ENCODE measurements at regions not wholly inside any gene's neighbourhood (a gene's known extent, or its start where the extent isn't known, plus 50 kb on each side); places are given as distances from the start of the nearest gene placed in this dataset.

- no peaks in the 10 kb centered on the region for H3K36me3 Mint-ChIP-seq (ENCODE audit: low read depth)
- peaks cover 5% of the 10 kb centered on the region for H3K4me1 Mint-ChIP-seq
- POLR2A ChIA-PET = no interaction called here
- H3K27ac Mint-ChIP-seq = no peak overlapping the region
- CTCF ChIA-PET = interaction anchor here (0.5 kb wide), 1 partner anchor 769 kb away, joined by 3 read pairs; the partner anchor contains the start of gene MYT1L
- peaks cover 7% of the 10 kb centered on the region for H3K27me3 Mint-ChIP-seq
- no peaks in the 10 kb centered on the region for H3K9me3 Mint-ChIP-seq
- no peak for DNase-seq
- no peak overlapping the region for H3K4me3 Mint-ChIP-seq
Observed at GRCh38 chr2:3100386-3100785, 277.2 kb downstream of the EIPR1 start.

GRCh38 chr2:3099860-3100234 lies 277.8 kb downstream of the EIPR1 start:
- no peak for DNase-seq
- Mint-ChIP-seq H3K36me3 (ENCODE audit: low read depth) (no peaks in the 10 kb centered on the region), H3K4me3 (no peak overlapping the region), H3K4me1 (peaks cover 5% of the 10 kb centered on the region), H3K27me3 (peaks cover 7% of the 10 kb centered on the region), H3K27ac (no peak overlapping the region), H3K9me3 (no peaks in the 10 kb centered on the region)
- ChIA-PET CTCF (interaction anchor here (0.5 kb wide), 1 partner anchor 1220 kb away, joined by 3 read pairs; no protein-coding TSS in a partner anchor), POLR2A (no interaction called here)

- DNase-seq = no peak
- H3K27me3 Mint-ChIP-seq = peaks cover 8% of the 10 kb centered on the region
- peaks cover 5% of the 10 kb centered on the region for H3K4me1 Mint-ChIP-seq
- no peak overlapping the region for H3K27ac Mint-ChIP-seq
- H3K9me3 Mint-ChIP-seq = no peaks in the 10 kb centered on the region
- H3K36me3 Mint-ChIP-seq (ENCODE audit: low read depth) = no peaks in the 10 kb centered on the region
- H3K4me3 Mint-ChIP-seq = no peak overlapping the region
- ChIA-PET CTCF (interaction anchor here (0.5 kb wide), 1 partner anchor 1221 kb away, joined by 3 read pairs; no protein-coding TSS in a partner anchor), POLR2A (no interaction called here)
Observed at GRCh38 chr2:3099145-3099859, 278.3 kb downstream of the EIPR1 start.

GRCh38 chr2:3098231-3098630 lies 279.4 kb downstream of the EIPR1 start:
- Mint-ChIP-seq H3K4me3 (no peak overlapping the region), H3K4me1 (peaks cover 5% of the 10 kb centered on the region), H3K27ac (no peak overlapping the region), H3K27me3 (peaks cover 10% of the 10 kb centered on the region), H3K36me3 (ENCODE audit: low read depth) (no peaks in the 10 kb centered on the region), H3K9me3 (no peaks in the 10 kb centered on the region)
- ChIA-PET POLR2A (no interaction called here), CTCF (no interaction called here)
- no peak for DNase-seq

GRCh38 chr2:3097804-3098203 lies 279.8 kb downstream of the EIPR1 start:
- ChIA-PET CTCF (no interaction called here), POLR2A (no interaction called here)
- Mint-ChIP-seq H3K27me3 (peaks cover 9% of the 10 kb centered on the region), H3K36me3 (ENCODE audit: low read depth) (no peaks in the 10 kb centered on the region), H3K4me1 (peaks cover 5% of the 10 kb centered on the region), H3K9me3 (no peaks in the 10 kb centered on the region), H3K27ac (no peak overlapping the region), H3K4me3 (no peak overlapping the region)
- no peak for DNase-seq

- POLR2A ChIA-PET = no interaction called here
- CTCF ChIA-PET = no interaction called here
- peaks cover 22% of the 10 kb centered on the region for H3K27me3 Mint-ChIP-seq
- H3K27ac Mint-ChIP-seq = no peak overlapping the region
- peaks cover 5% of the 10 kb centered on the region for H3K4me1 Mint-ChIP-seq
- DNase-seq = no peak
- no peak overlapping the region for H3K4me3 Mint-ChIP-seq
- no peaks in the 10 kb centered on the region for H3K9me3 Mint-ChIP-seq
- H3K36me3 Mint-ChIP-seq (ENCODE audit: low read depth) = no peaks in the 10 kb centered on the region
Observed at GRCh38 chr2:3094999-3095958, 282.3 kb downstream of the EIPR1 start.

- peaks cover 24% of the 10 kb centered on the region for H3K27me3 Mint-ChIP-seq
- H3K36me3 Mint-ChIP-seq (ENCODE audit: low read depth) = no peaks in the 10 kb centered on the region
- no peak overlapping the region for H3K27ac Mint-ChIP-seq
- no peak for DNase-seq
- peaks cover 2% of the 10 kb centered on the region for H3K9me3 Mint-ChIP-seq
- peaks cover 3% of the 10 kb centered on the region for H3K4me1 Mint-ChIP-seq
- no peak overlapping the region for H3K4me3 Mint-ChIP-seq
- CTCF ChIA-PET = no interaction called here
- POLR2A ChIA-PET = no interaction called here
Observed at GRCh38 chr2:3094318-3094717, 283.3 kb downstream of the EIPR1 start.

- no peak overlapping the region for H3K4me3 Mint-ChIP-seq
- peaks cover 3% of the 10 kb centered on the region for H3K4me1 Mint-ChIP-seq
- peaks cover 22% of the 10 kb centered on the region for H3K27me3 Mint-ChIP-seq
- H3K9me3 Mint-ChIP-seq = peaks cover 2% of the 10 kb centered on the region
- no peak for DNase-seq
- H3K27ac Mint-ChIP-seq = no peak overlapping the region
- CTCF ChIA-PET = no interaction called here
- no peaks in the 10 kb centered on the region for H3K36me3 Mint-ChIP-seq (ENCODE audit: low read depth)
- POLR2A ChIA-PET = no interaction called here
Observed at GRCh38 chr2:3091696-3092095, 285.9 kb downstream of the EIPR1 start.

- POLR2A ChIA-PET = no interaction called here
Observed at GRCh38 chr2:3082705-3083104, 294.9 kb downstream of the EIPR1 start.

GRCh38 chr2:3079959-3080948 lies 297.4 kb downstream of the EIPR1 start:
- Mint-ChIP-seq H3K4me3 (no peak overlapping the region), H3K4me1 (no peaks in the 10 kb centered on the region), H3K36me3 (ENCODE audit: low read depth) (no peaks in the 10 kb centered on the region), H3K27ac (no peak overlapping the region), H3K9me3 (no peaks in the 10 kb centered on the region), H3K27me3 (peaks cover 4% of the 10 kb centered on the region)
- ChIA-PET POLR2A (no interaction called here), CTCF (no interaction called here)
- DNase-seq = no peak

More at GRCh38 chr2:3082705-3083104, 294.9 kb downstream of the EIPR1 start:
- DNase-seq = no peak
- Mint-ChIP-seq H3K36me3 (ENCODE audit: low read depth) (no peaks in the 10 kb centered on the region), H3K4me3 (no peak overlapping the region), H3K4me1 (no peaks in the 10 kb centered on the region), H3K9me3 (no peaks in the 10 kb centered on the region), H3K27ac (no peak overlapping the region), H3K27me3 (peaks cover 4% of the 10 kb centered on the region)
- CTCF ChIA-PET = no interaction called here

- no peak overlapping the region for H3K4me3 Mint-ChIP-seq
- ChIA-PET POLR2A (no interaction called here), CTCF (no interaction called here)
- H3K27ac Mint-ChIP-seq = no peak overlapping the region
- H3K27me3 Mint-ChIP-seq = peaks cover 4% of the 10 kb centered on the region
- no peak for DNase-seq
- no peaks in the 10 kb centered on the region for H3K36me3 Mint-ChIP-seq (ENCODE audit: low read depth)
- no peaks in the 10 kb centered on the region for H3K4me1 Mint-ChIP-seq
- no peaks in the 10 kb centered on the region for H3K9me3 Mint-ChIP-seq
Observed at GRCh38 chr2:3079466-3079865, 298.2 kb downstream of the EIPR1 start.

- no peaks in the 10 kb centered on the region for H3K36me3 Mint-ChIP-seq (ENCODE audit: low read depth)
- H3K27me3 Mint-ChIP-seq = peaks cover 4% of the 10 kb centered on the region
- H3K4me1 Mint-ChIP-seq = no peaks in the 10 kb centered on the region
- CTCF ChIA-PET = no interaction called here
- no peaks in the 10 kb centered on the region for H3K9me3 Mint-ChIP-seq
- POLR2A ChIA-PET = no interaction called here
- H3K4me3 Mint-ChIP-seq = no peak overlapping the region
- no peak for DNase-seq
- no peak overlapping the region for H3K27ac Mint-ChIP-seq
Observed at GRCh38 chr2:3078684-3079083, 298.9 kb downstream of the EIPR1 start.

All from activated CD4-positive, alpha-beta T cell treated with anti-CD3 and anti-CD28 coated beads, Interleukin-2, amount 10 ng/mL, durations not matched to agents 7 days and 5 days (primary cell).